Nephron (organoid): ENCODE measurements at regions not wholly inside any gene's neighbourhood (a gene's known extent, or its start where the extent isn't known, plus 50 kb on each side); places are given as distances from the start of the nearest gene placed in this dataset.

ENCODE experiments used
- H3K27ac Mint-ChIP-seq, 3 experiments: 2 replicates each; pipeline ENCODE4 v1.8.0; 2020; ENCODE audit warnings: mixed read lengths in 3 of 3, mild to moderate bottlenecking in 2 of 3, moderate library complexity in 1 of 3
- H3K27me3 Mint-ChIP-seq: 2 replicates; pipeline ENCODE4 v1.8.0; 2021; ENCODE audit warnings: low read depth, mild to moderate bottlenecking, moderate library complexity, mixed read lengths
- H3K36me3 Mint-ChIP-seq: 2 replicates; pipeline ENCODE4 v1.8.0; 2020; ENCODE audit warnings: low read depth, mixed read lengths
- H3K4me1 Mint-ChIP-seq: 2 replicates; pipeline ENCODE4 v1.8.0; 2020; ENCODE audit warnings: mixed read lengths
- H3K4me3 Mint-ChIP-seq, 3 experiments: 2 replicates each; pipeline ENCODE4 v1.8.0; 2020; ENCODE audit warnings: mild to moderate bottlenecking in 3 of 3, mixed read lengths in 3 of 3, moderate library complexity in 2 of 3
- H3K9me3 Mint-ChIP-seq: 2 replicates; pipeline ENCODE4 v1.8.0; 2020; ENCODE audit warnings: mixed read lengths
- TF ChIP-seq, protein P1 (sequence below), 3 experiments: fragments of 200-600 bp; sonication (generic); IDR thresholded peaks; one replicate each; pipeline ENCODE4 v1.5.0; 2021; ENCODE audit warnings: antibody characterized with exemption in 3 of 3; ENCODE audit not compliant: unreplicated experiment in 3 of 3

DNA sequence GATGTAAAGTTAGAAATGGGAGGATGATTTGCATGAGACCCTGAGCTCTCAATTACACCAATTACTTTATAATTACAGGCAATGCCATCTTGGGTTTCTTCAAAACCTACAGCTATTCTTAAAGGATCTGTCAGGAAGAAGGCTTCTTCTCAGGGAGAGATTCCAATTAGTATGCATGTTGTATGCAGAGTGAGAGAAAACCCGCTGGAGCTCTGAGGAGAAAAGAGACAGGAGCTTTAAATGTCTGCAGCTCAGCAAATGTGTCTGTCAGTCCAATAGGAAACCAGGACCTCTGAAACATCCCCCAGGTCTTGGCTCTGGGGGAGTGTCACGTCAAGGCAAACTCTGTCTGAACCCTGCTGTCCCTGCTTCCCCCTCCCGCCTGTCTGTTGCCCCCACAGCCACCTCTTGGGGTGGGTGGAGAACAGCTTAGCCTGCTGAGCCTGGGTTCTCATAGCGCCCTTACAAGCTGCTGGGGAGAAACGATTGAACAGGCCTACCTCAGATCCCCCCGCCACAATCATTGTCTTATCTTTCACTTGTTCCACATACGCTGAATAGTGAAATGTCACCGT lies 140.2 kb downstream of the SPATA19 start:
- Mint-ChIP-seq H3K9me3 (no peaks in the 10 kb centered on the region), H3K36me3 (no peaks in the 10 kb centered on the region), H3K4me1 (no peaks in the 10 kb centered on the region), H3K4me3 (no peak overlapping the region), H3K27me3 (peaks cover 33% of the 10 kb centered on the region), H3K27ac (no peak overlapping the region)
- TF ChIP-seq, protein P1, sequence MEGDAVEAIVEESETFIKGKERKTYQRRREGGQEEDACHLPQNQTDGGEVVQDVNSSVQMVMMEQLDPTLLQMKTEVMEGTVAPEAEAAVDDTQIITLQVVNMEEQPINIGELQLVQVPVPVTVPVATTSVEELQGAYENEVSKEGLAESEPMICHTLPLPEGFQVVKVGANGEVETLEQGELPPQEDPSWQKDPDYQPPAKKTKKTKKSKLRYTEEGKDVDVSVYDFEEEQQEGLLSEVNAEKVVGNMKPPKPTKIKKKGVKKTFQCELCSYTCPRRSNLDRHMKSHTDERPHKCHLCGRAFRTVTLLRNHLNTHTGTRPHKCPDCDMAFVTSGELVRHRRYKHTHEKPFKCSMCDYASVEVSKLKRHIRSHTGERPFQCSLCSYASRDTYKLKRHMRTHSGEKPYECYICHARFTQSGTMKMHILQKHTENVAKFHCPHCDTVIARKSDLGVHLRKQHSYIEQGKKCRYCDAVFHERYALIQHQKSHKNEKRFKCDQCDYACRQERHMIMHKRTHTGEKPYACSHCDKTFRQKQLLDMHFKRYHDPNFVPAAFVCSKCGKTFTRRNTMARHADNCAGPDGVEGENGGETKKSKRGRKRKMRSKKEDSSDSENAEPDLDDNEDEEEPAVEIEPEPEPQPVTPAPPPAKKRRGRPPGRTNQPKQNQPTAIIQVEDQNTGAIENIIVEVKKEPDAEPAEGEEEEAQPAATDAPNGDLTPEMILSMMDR (IDR thresholded peaks at IDR 0.05; ENCODE audit: unreplicated experiment in 3 of 3) = no peak

DNA sequence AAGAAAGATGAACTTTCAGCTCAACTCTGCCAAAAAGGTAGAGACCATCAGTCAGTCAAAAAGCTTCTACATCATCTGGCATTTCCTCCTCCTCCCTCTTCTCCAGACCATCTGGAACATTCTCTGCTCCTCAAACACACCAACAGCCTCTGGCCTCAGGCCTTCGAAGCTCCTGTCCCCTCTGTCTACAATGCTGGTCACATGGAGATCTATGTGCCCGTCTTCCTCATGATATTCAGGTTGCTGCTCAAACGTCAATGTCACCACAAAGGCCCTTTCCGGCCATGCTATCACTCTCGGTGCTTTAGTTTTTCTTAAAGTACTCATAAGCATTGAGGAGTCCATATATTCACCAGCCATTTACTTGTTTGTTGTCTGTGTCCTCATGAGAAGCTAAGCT lies 146.2 kb downstream of the SPATA19 start:
- Mint-ChIP-seq H3K36me3 (no peaks in the 10 kb centered on the region), H3K4me3 (no peak overlapping the region), H3K4me1 (no peaks in the 10 kb centered on the region), H3K9me3 (no peaks in the 10 kb centered on the region), H3K27ac (no peak overlapping the region), H3K27me3 (peaks cover 17% of the 10 kb centered on the region)
- TF ChIP-seq, protein P1 (IDR thresholded peaks at IDR 0.05; ENCODE audit: unreplicated experiment in 3 of 3) = no peak

DNA sequence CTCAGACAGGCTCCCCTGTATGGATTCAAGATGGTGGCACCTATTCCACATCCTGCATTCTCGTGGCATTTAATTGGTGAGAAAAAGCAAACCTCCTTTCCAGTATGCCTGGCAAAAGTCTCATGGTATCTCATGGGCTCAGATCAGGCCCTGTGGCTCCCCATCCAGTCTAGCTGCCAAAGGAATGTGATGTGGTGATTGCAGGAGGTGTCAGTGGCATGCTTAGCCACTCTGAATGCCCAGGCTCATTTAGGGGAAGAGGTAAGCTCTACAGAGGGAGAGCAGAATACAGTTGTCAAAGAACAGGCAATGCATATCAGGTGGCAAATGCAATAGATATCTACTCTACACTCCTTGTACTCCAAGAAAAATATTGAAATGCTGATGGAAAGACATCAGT lies 146.7 kb downstream of the SPATA19 start:
- Mint-ChIP-seq H3K27me3 (peaks cover 13% of the 10 kb centered on the region), H3K9me3 (no peaks in the 10 kb centered on the region), H3K36me3 (no peaks in the 10 kb centered on the region), H3K27ac (no peak overlapping the region), H3K4me1 (no peaks in the 10 kb centered on the region), H3K4me3 (no peak overlapping the region)
- TF ChIP-seq, protein P1 (IDR thresholded peaks at IDR 0.05; ENCODE audit: unreplicated experiment in 3 of 3) = no peak

DNA sequence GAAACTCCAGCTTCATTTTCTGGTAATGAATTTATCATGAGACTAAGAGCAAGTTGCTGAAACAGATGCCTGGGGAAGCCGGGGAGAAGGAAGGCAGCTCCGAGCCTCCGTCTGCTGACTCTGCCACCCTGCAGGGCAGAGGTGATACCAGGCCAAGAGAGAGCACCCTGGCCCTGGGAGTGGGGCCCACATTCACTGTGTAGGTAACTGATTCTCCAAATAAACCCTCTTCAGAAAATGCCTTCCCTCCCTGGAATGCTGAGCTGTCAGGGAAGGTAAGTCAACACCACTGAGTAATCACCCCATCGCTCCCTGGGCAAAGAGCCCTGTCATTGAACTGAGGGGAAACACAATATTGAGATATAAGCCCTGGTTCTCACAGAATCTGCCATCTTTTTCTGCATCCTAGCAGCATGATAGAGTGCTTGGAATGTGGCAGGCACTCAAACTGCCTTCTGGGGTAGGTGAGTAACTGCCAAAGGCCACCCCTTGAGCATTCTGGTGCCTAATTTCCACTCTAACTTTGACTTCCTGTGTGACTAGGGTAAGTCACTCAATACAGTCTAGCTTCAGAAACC lies 147.6 kb downstream of the SPATA19 start:
- H3K36me3 Mint-ChIP-seq = no peaks in the 10 kb centered on the region
- H3K27me3 Mint-ChIP-seq = peaks cover 16% of the 10 kb centered on the region
- no peak overlapping the region for H3K27ac Mint-ChIP-seq
- H3K4me3 Mint-ChIP-seq = no peak overlapping the region
- H3K9me3 Mint-ChIP-seq = no peaks in the 10 kb centered on the region
- TF ChIP-seq, protein P1 (IDR thresholded peaks at IDR 0.05; ENCODE audit: unreplicated experiment in 3 of 3) = no peak
- H3K4me1 Mint-ChIP-seq = no peaks in the 10 kb centered on the region

DNA sequence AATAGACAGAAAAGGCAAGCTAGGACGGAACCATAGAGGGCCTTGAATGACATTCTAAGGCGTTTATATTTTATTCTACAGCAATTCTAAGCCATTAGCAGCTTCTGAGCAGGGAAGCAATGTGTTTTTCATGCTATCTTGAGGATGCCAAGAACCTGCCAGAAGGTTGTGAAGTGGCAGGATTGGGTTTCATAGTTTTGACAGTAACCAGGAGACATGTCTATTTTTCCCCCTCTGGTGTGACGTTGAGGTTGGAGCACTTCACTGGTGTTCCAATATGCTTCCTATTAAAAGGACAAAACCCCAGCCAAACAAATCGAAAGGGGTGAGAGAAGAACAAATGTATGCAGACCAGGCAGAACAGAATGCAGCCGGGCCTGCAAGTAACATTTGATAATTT lies 148.2 kb downstream of the SPATA19 start:
- H3K4me1 Mint-ChIP-seq = no peaks in the 10 kb centered on the region
- no peak overlapping the region for H3K4me3 Mint-ChIP-seq
- no peak overlapping the region for H3K27ac Mint-ChIP-seq
- H3K9me3 Mint-ChIP-seq = no peaks in the 10 kb centered on the region
- TF ChIP-seq, protein P1 (IDR thresholded peaks at IDR 0.05; ENCODE audit: unreplicated experiment in 3 of 3) = no peak
- H3K27me3 Mint-ChIP-seq = peaks cover 11% of the 10 kb centered on the region
- H3K36me3 Mint-ChIP-seq = no peaks in the 10 kb centered on the region

DNA sequence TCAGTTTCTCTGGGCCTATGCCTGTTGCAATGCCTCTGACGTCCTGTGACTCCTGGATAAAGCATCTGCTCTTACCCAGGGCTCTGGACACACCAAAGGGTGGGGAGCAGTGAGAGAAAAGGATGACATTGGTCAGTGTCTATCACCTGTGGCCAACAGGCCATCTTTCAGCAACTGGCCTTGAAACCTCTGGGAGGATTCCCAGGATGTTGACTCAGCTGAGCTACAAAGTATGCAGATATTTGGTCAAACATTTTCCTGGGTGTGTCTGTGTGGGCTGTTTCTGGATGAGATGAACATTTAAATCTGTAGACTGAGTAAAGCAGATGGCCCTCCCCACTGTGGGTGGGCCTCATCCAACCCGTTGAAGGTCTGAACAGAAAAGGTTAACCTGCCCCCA lies 149.9 kb downstream of the SPATA19 start:
- no peak overlapping the region for H3K4me3 Mint-ChIP-seq
- H3K4me1 Mint-ChIP-seq = no peaks in the 10 kb centered on the region
- H3K36me3 Mint-ChIP-seq = no peaks in the 10 kb centered on the region
- no peak overlapping the region for H3K27ac Mint-ChIP-seq
- no peaks in the 10 kb centered on the region for H3K9me3 Mint-ChIP-seq
- peaks cover 11% of the 10 kb centered on the region for H3K27me3 Mint-ChIP-seq
- TF ChIP-seq, protein P1 (IDR thresholded peaks at IDR 0.05; ENCODE audit: unreplicated experiment in 3 of 3) = no peak
